Neural cell (in vitro differentiated cells): ENCODE measurements at regions not wholly inside any gene's neighbourhood (a gene's known extent, or its start where the extent isn't known, plus 50 kb on each side); places are given as distances from the start of the nearest gene placed in this dataset.

Experiments
- H2AFZ ChIP-seq: fragments of 200-600, 300-800 bp; sonication (generic), shearing (Covaris generic); 2 replicates; pipeline ENCODE4 v1.6.0; 2014; ENCODE audit warnings: low read depth, mild to moderate bottlenecking, antibody characterized with exemption, low read length, moderate library complexity
- H3F3A ChIP-seq: fragments of 200-600 bp; shearing (Covaris generic); 2 replicates; pipeline ENCODE4 v1.6.1; 2016; ENCODE audit warnings: mild to moderate bottlenecking, moderate library complexity, mixed read lengths, antibody characterized with exemption, low read length; ENCODE audit not compliant: insufficient read depth, poor library complexity, severe bottlenecking
- H3K27ac ChIP-seq: fragments of 200-600, 300-800 bp; sonication (generic), shearing (Covaris generic); 2 replicates; pipeline ENCODE4 v1.5.1; 2014; ENCODE audit warnings: mild to moderate bottlenecking, low read length, moderate library complexity
- H3K27me3 ChIP-seq: fragments of 300-800, 200-600 bp; sonication (generic), shearing (Covaris generic); 2 replicates; pipeline ENCODE4 v1.6.0; 2014; ENCODE audit warnings: mild to moderate bottlenecking, low read depth, low read length, moderate library complexity; ENCODE audit not compliant: insufficient read depth
- H3K36me3 ChIP-seq: fragments of 300-800, 200-600 bp; sonication (generic), shearing (Covaris generic); 2 replicates; pipeline ENCODE4 v1.5.1; 2014; ENCODE audit warnings: mild to moderate bottlenecking, antibody characterized with exemption, low read length, moderate library complexity; ENCODE audit not compliant: insufficient read depth
- H3K4me2 ChIP-seq: fragments of 300-800, 200-600 bp; sonication (generic), shearing (Covaris generic); 2 replicates; pipeline ENCODE4 v1.6.0; 2014; ENCODE audit warnings: mild to moderate bottlenecking, low read length
- H3K4me3 ChIP-seq: fragments of 300-800, 200-600 bp; sonication (generic), shearing (Covaris generic); 2 replicates; pipeline ENCODE4 v1.5.1; 2014; ENCODE audit warnings: mild to moderate bottlenecking, low read length, moderate library complexity
- H3K79me2 ChIP-seq: fragments of 200-600 bp; shearing (Covaris generic); replicated peaks from 2 replicates; pipeline ENCODE4 v1.6.0; 2014; ENCODE audit warnings: mild to moderate bottlenecking, low read length, moderate library complexity; ENCODE audit not compliant: insufficient read depth
- H3K9ac ChIP-seq: fragments of 300-800, 200-600 bp; sonication (generic), shearing (Covaris generic); 2 replicates; pipeline ENCODE4 v1.6.1; 2016; ENCODE audit warnings: mild to moderate bottlenecking, low read length, mixed read lengths
- H3K9me2 ChIP-seq: fragments of 200-600 bp; shearing (Covaris generic); 2 replicates; pipeline ENCODE4 v1.6.1; 2016; ENCODE audit warnings: mild to moderate bottlenecking, low read length, mixed read lengths; ENCODE audit not compliant: insufficient read depth
- H3K9me3 ChIP-seq: fragments of 200-600, 300-800 bp; sonication (generic), shearing (Covaris generic); 2 replicates; pipeline ENCODE4 v1.6.1; 2016; ENCODE audit warnings: mild to moderate bottlenecking, mixed run types, low read length, moderate library complexity, mixed read lengths
- H4K20me1 ChIP-seq: fragments of 200-600 bp; shearing (Covaris generic); 2 replicates; pipeline ENCODE4 v1.6.1; 2016; ENCODE audit warnings: mild to moderate bottlenecking, mixed run types; ENCODE audit not compliant: insufficient read depth
- CTCF ChIP-seq: fragments of 450-650 bp; IDR thresholded peaks from 2 replicates; pipeline ENCODE4 v1.5.1; 2014; ENCODE audit warnings: antibody characterized with exemption, mild to moderate bottlenecking, moderate library complexity; ENCODE audit not compliant: poor library complexity, severe bottlenecking
- EP300 ChIP-seq: fragments of 450-650 bp; conservative IDR thresholded peaks from 2 replicates; pipeline ENCODE4 v1.6.1; 2014; ENCODE audit warnings: antibody characterized with exemption, mild to moderate bottlenecking, moderate library complexity; ENCODE audit not compliant: poor library complexity, severe bottlenecking
- EZH2 ChIP-seq: fragments of 200-600, 300-800 bp; shearing (Covaris generic), sonication (generic); IDR thresholded peaks from 2 replicates; pipeline ENCODE4 v1.6.1; 2014; ENCODE audit warnings: antibody characterized with exemption, low read length, borderline replicate concordance, mild to moderate bottlenecking; ENCODE audit not compliant: insufficient read depth, poor library complexity, severe bottlenecking
- MXI1 ChIP-seq: fragments of 450-650 bp; conservative IDR thresholded peaks from 2 replicates; pipeline ENCODE4 v1.6.1; 2014; ENCODE audit warnings: antibody characterized with exemption, mild to moderate bottlenecking; ENCODE audit not compliant: poor library complexity, severe bottlenecking
- POLR2AphosphoS5 ChIP-seq: IDR thresholded peaks from 2 replicates; pipeline ENCODE4 v1.6.1; 2012
- RAD21 ChIP-seq: fragments of 450-650 bp; conservative IDR thresholded peaks from 2 replicates; pipeline ENCODE4 v1.6.1; 2014; ENCODE audit warnings: antibody characterized with exemption, mild to moderate bottlenecking, moderate library complexity
- REST ChIP-seq: IDR thresholded peaks from 2 replicates; pipeline ENCODE4 v1.6.1; 2012; ENCODE audit warnings: borderline replicate concordance
- SMC3 ChIP-seq: fragments of 450-650 bp; conservative IDR thresholded peaks from 2 replicates; pipeline ENCODE4 v1.6.1; 2014; ENCODE audit warnings: antibody characterized with exemption, mild to moderate bottlenecking, moderate library complexity; ENCODE audit not compliant: poor library complexity
- TAF1 ChIP-seq: IDR thresholded peaks from 2 replicates; pipeline ENCODE4 v1.6.1; 2012; ENCODE audit warnings: low read depth

GRCh38 chr5:82480331-82480730 lies 202.2 kb upstream of the RPS23 start:
- H3K9me2 ChIP-seq: no peaks in the 10 kb centered on the region
- no peaks in the 10 kb centered on the region for H3K9me3 ChIP-seq
- no peak overlapping the region for H3K4me3 ChIP-seq
- no peaks in the 10 kb centered on the region for H3F3A ChIP-seq
- no peak overlapping the region for H3K4me2 ChIP-seq
- no peak for TF ChIP-seq CTCF
- TF ChIP-seq SMC3: no peak
- no peak for TF ChIP-seq MXI1
- no peak for TF ChIP-seq REST
- no peak for TF ChIP-seq RAD21
- TF ChIP-seq EP300: no peak
- TF ChIP-seq TAF1: no peak
- no peak for TF ChIP-seq EZH2
- no peak for TF ChIP-seq POLR2AphosphoS5
- no peaks in the 10 kb centered on the region for H3K79me2 ChIP-seq
- no peaks in the 10 kb centered on the region for H3K27me3 ChIP-seq
- H2AFZ ChIP-seq: no peak overlapping the region
- no peaks in the 10 kb centered on the region for H4K20me1 ChIP-seq
- no peaks in the 10 kb centered on the region for H3K36me3 ChIP-seq
- no peak overlapping the region for H3K27ac ChIP-seq
- no peak overlapping the region for H3K9ac ChIP-seq

DNA sequence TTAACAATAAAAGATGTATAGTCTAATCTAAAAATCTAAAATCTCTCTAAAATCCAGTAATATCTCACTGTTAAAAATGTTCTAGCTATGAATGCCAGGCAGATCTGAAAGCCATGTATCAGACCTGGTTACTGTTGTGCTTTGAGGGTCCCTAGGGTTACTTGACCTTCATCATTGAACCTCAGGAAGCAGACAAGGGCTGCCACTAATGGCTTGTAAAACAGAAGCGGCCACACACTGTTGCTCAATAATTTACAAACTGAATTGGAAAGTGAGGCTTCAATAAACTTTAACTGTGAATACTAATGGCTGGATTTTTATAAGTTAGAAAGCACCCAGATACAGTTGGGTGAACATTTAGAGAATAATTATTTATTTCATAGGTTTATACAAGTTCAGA lies 198.0 kb upstream of the RPS23 start:
- TF ChIP-seq CTCF: no peak
- TF ChIP-seq SMC3: no peak
- TF ChIP-seq POLR2AphosphoS5: no peak
- no peak for TF ChIP-seq REST
- no peak for TF ChIP-seq EP300
- TF ChIP-seq MXI1: no peak
- no peak for TF ChIP-seq EZH2
- TF ChIP-seq RAD21: no peak
- no peak for TF ChIP-seq TAF1
- Histone ChIP-seq H3F3A (no peaks in the 10 kb centered on the region), H3K79me2 (no peaks in the 10 kb centered on the region), H2AFZ (no peak overlapping the region), H3K9me3 (no peaks in the 10 kb centered on the region), H4K20me1 (no peaks in the 10 kb centered on the region), H3K4me2 (no peak overlapping the region), H3K9ac (no peak overlapping the region), H3K36me3 (no peaks in the 10 kb centered on the region), H3K9me2 (no peaks in the 10 kb centered on the region), H3K27ac (no peak overlapping the region), H3K27me3 (no peaks in the 10 kb centered on the region), H3K4me3 (no peak overlapping the region)
